Middle frontal gyrus (tissue), 1 donor: ENCODE measurements at regions not wholly inside any gene's neighbourhood (a gene's known extent, or its start where the extent isn't known, plus 50 kb on each side); places are given as distances from the start of the nearest gene placed in this dataset.

ENCODE experiments used
- DNase-seq: peaks from one replicate; pipeline ENCODE4 v3.0.0-alpha.2; 2015; ENCODE audit warnings: low spot score; ENCODE audit errors: extremely low spot score

- no peak for DNase-seq
These were observed 309.8 kb downstream of the KLF5 start for GRCh38 chr13:73368608-73369007.

DNA sequence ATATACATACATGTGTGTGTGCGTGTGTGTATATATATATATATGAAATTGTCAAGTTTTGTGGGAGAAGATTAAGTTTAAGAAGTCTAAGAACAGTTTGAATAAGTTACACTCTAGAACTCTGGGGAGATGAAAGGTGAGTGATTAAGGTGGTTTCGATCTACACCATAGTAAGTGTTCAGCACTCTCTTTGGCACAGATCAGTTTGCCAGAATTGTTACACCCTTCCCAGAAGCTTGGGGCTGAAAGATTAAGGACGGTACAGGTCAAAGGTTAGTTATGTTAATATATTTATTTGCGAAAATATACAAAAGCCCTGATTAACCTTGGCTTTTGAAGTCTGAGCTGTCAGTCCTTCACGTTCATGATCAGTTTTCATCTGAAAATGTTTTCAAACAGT lies 309.1 kb downstream of the KLF5 start:
- DNase-seq = no peak

DNA sequence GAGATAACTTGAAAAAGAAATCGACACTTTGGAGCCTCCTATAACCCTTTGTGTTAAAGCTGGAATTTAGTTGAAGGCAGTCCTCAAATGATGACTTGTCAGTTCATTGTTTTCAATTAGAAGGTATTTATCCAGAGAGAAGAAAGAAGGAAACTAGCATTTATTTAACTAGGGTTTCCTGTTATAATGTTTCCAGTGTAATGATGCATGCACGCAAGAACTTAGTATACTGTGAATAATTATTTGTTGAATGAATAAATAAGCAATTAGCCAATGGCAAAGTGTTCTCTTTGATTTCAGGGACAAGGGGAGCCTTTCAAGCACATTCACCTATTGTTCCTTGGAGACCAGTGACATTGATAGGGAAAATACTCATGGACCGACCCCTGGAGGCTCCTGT lies 307.4 kb downstream of the KLF5 start:
- no peak for DNase-seq

- DNase-seq = no peak
These were observed 306.9 kb downstream of the KLF5 start for GRCh38 chr13:73365681-73366080.

DNA sequence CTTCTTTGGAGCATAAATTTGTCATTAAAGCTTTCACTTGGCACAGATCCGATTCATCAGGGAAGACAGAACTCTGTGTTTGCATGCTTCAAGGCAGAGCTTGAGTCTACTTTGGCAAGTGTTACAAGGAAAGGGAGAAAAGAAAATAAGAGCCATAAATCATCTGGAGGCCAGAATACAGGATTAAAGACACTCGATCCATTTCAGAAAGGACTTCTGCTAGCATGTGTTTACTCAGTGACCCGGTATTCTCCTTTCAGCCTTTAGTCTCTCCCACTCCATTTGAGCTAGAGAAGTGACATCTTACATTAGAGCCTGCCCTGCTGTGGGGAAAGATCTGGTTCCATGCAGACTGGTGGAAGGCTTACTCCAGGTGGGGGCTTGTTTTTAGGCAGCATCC lies 306.4 kb downstream of the KLF5 start:
- DNase-seq = no peak

DNA sequence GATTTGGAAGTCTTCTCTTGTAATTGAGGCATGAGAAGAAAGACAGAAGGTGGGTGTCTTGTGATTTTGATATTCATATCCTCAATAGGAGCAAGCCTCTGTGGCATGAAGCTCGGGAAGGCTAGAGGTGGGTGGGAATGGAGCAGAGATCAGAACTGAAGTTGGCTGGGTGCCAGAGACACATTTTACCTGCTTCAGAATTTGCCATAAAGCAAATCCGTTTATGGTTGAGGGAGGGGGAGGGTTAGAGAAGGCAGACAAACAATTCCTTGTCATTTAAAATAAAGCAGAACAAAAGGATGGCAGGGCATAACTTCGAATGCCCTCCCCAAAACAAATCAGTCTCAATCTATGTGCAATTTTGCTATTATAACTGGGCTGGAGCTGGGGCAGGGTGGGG lies 305.9 kb downstream of the KLF5 start:
- no peak for DNase-seq

GRCh38 chr13:73358606-73359095 lies 299.8 kb downstream of the KLF5 start:
- DNase-seq = no peak

DNA sequence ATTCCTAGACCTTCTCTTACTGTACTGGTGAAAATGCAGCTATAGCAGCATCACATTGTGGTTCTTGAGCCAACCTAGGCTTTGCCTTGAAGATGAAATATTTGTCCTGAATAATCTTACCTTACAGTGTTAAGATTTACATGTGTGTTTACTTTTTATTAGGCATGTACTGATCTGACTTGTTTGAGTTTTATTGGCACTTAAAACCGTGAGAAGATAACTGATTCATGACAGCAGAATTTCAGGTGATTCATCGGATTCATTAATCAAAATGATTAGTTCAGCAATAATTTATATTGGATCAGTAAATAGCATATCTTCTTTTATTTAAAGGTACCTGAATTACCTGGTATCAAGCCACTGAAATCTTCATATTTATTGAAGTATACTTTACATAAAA lies 296.3 kb downstream of the KLF5 start:
- DNase-seq = no peak

DNA sequence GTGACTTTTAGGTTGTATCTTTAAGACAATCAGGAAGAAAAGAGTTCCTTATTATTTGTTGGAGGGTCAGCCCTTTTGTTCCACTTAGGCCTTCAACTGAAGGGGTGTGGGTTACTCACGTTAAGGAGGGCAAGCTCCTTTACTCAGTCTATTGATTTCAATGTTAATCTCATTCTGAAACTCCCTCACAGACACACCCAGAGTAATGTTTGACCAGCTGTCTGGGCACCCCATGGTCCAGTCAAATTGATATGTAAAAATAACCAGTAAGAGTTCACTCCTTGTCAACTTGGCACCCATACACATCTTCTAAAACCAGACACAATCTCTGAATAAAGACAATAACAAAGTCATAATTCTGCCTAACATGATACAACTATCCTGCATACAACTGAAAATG lies 292.9 kb downstream of the KLF5 start:
- no peak for DNase-seq

DNA sequence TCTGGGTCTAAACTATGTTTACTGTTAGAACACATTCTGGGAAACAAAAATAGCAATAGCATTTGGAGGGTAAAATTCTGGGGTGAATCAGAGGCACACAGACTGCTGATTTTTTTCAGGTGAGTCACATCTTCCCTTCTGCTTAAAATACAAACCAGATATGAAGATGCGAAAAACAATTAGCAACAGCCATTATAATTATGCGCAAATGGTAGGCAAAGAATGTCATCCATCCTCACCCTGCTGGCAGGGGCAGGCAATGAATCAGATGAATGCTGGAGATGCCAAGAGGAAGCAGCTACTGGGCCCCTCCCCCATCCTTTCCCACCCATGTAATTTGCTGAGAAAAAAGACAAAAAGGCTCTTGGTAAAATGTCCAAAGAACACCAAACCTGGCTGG lies 282.9 kb downstream of the KLF5 start:
- DNase-seq = no peak

DNA sequence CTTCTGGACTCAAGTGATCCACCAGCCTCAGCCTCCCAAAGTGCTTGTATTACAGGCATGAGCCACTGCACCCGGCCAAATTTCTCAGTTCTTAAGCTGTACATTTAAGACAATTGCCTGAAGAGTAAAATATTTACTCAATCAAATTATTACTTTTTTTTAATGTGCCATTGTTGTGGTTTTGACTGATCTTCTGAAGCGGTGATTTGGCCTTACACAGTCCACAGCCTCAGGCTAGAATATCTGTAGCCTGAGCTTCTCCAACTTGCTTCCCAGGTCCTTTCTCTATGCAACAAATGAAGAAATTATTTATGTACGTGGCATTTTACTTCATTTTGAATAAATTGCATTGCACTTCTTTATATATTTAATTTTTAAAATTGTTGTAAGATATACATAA lies 281.3 kb downstream of the KLF5 start:
- no peak for DNase-seq

GRCh38 chr13:73339086-73339485 lies 280.3 kb downstream of the KLF5 start:
- DNase-seq = no peak

GRCh38 chr13:73338389-73338788 lies 279.6 kb downstream of the KLF5 start:
- DNase-seq = no peak

- no peak for DNase-seq
These were observed 278.7 kb downstream of the KLF5 start for GRCh38 chr13:73337532-73337931.

GRCh38 chr13:73336773-73337172 lies 278.0 kb downstream of the KLF5 start:
- no peak for DNase-seq

DNA sequence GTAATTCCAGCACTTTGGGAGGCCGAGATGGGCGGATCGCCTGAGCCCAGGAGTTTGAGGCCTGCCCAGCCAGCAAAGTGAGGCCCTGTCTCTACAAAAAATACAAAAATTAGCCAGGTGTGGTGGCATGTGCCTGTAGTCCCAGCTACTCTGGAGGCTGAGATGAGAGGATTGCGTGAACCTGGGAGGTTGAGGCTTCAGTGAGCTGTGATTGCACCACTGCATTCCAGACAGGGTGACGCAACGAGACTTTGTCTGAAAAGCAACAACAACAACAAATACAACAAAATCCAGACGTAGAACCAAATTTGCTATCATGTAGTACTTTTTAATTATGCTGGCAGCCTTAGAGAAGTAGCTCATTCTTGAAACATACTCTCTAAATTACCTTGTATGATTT lies 277.1 kb downstream of the KLF5 start:
- no peak for DNase-seq

GRCh38 chr13:73335210-73335609 lies 276.4 kb downstream of the KLF5 start:
- DNase-seq = no peak

DNA sequence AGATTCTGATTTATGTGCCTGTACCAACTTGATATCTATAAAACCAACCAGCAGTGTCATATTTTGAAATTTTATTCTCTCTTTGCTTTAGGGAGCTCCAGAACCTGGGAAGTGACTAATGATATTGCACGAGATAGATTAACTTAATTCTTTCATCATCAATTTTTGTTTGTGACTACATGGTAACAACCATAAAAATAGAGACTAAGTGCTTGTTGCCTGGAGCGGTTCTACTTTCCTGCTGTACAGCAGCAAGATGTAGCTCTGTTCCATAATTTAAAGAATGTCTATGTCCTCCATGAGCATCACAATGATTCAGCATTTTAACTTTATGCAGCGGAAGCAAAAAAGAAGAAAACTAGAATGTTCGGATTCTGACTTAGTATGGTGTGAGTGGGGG lies 275.6 kb downstream of the KLF5 start:
- no peak for DNase-seq

GRCh38 chr13:73331556-73331955 lies 272.8 kb downstream of the KLF5 start:
- DNase-seq = no peak

DNA sequence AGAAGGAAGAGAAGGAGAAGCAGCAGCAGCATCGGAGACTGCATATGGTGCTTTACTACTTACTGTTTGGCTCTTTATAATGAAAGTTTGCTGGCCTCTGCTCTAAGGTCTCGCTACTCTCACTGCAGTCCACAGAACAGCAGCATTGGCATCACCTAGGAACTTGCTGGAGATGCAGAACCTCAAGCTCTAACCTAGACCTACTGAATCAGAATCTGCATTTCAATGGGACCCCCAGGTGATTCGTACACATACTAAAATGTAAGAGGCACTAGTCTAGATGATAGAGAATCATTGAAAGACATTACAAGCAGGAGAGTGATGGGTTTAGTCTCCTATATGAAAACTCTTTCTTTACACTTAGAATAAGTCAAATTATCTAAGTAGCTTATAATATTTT lies 270.6 kb downstream of the KLF5 start:
- no peak for DNase-seq

DNA sequence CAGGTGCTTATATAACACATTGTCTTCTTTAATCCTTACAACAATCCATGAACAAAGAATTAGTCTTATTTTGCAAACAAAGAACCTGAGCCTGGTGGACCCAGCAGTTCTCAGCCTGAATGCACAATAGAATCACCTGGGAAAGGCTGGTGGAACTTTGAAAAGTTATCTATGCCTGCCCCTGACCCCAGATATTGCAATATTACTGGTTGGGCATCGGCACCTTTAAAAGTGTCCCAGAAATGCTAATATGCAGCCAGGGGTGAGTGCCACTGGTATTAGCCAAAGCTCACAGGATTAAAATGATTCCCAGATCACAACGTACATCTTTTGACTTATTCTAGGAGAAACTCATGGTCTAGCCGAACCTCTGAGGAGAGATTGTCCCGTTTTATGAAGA lies 268.8 kb downstream of the KLF5 start:
- no peak for DNase-seq

- no peak for DNase-seq
These were observed 267.1 kb downstream of the KLF5 start for GRCh38 chr13:73325723-73326558.
